ENCODE measurements at regions not wholly inside any gene's neighbourhood (a gene's known extent, or its start where the extent isn't known, plus 50 kb on each side); places are given as distances from the start of the nearest gene placed in this dataset.

- Histone ChIP-seq H3K4me3 (no peak overlapping the region), H3K27ac (peak overlapping the region in 1 of 2 donors; percentile 65), H3K36me3 (no peaks in the 10 kb centered on the region), H3K27me3 (no peaks in the 10 kb centered on the region), H3K4me1 (peaks cover 0 to 12% of the 10 kb centered on the region in 2 donors), H3K9me3 (no peaks in the 10 kb centered on the region)
- TF ChIP-seq CTCF (IDR thresholded peaks at IDR 0.05) = no peak
- intact Hi-C loops (cut with DNase I) = loop anchor here (5.0 kb wide), 3 partner anchors 104 to 139 kb away; no protein-coding TSS in a partner anchor
- no peak for DNase-seq (ENCODE audit: low spot score in 2 of 2)
These were observed 135.6 kb downstream of the FOXD1 start for GRCh38 chr5:73312872-73313510.

GRCh38 chr5:73312146-73312871 is 136.3 kb downstream of the FOXD1 start:
- Histone ChIP-seq H3K27ac (peak overlapping the region; percentile 55 to 65), H3K27me3 (no peaks in the 10 kb centered on the region), H3K4me3 (peak overlapping the region in 1 of 2 donors; percentile 40), H3K9me3 (no peaks in the 10 kb centered on the region), H3K4me1 (peaks cover 0 to 12% of the 10 kb centered on the region in 2 donors), H3K36me3 (no peaks in the 10 kb centered on the region)
- DNase-seq (ENCODE audit: low spot score in 2 of 2) = no peak
- intact Hi-C loops (cut with DNase I) = loop anchor here (5.0 kb wide), 3 partner anchors 105 to 140 kb away; no protein-coding TSS in a partner anchor
- peak in 1 of 3 experiments; percentile 23 for TF ChIP-seq CTCF (IDR thresholded peaks at IDR 0.05)

- H3K27ac ChIP-seq = peak overlapping the region; percentile 55 to 65
- no peak for TF ChIP-seq CTCF (IDR thresholded peaks at IDR 0.05)
- intact Hi-C loops (cut with DNase I) = loop anchor here (5.0 kb wide), 3 partner anchors 106 to 141 kb away; no protein-coding TSS in a partner anchor
- DNase-seq (ENCODE audit: low spot score in 2 of 2) = peak; percentile 19 to 86
- no peaks in the 10 kb centered on the region for H3K36me3 ChIP-seq
- H3K4me3 ChIP-seq = peak overlapping the region in 1 of 2 donors; percentile 40
- no peaks in the 10 kb centered on the region for H3K9me3 ChIP-seq
- no peaks in the 10 kb centered on the region for H3K27me3 ChIP-seq
- H3K4me1 ChIP-seq = peaks cover 0 to 12% of the 10 kb centered on the region in 2 donors
These were observed 137.1 kb downstream of the FOXD1 start for GRCh38 chr5:73311291-73312110.

- no peak for TF ChIP-seq CTCF (IDR thresholded peaks at IDR 0.05)
- DNase-seq (ENCODE audit: low spot score in 2 of 2) = no peak
- Histone ChIP-seq H3K36me3 (no peaks in the 10 kb centered on the region), H3K9me3 (no peaks in the 10 kb centered on the region), H3K4me1 (peaks cover 0 to 12% of the 10 kb centered on the region in 2 donors), H3K4me3 (no peak overlapping the region), H3K27ac (no peak overlapping the region), H3K27me3 (peaks cover 5% of the 10 kb centered on the region)
- intact Hi-C loops (cut with DNase I) = no loop called here
These were observed 134.8 kb downstream of the TMEM174 start for GRCh38 chr5:73307645-73308355.

- intact Hi-C loops (cut with DNase I) = no loop called here
- Histone ChIP-seq H3K4me1 (peaks cover 0 to 5% of the 10 kb centered on the region in 2 donors), H3K27me3 (peaks cover 5% of the 10 kb centered on the region), H3K4me3 (no peak overlapping the region), H3K9me3 (no peaks in the 10 kb centered on the region), H3K27ac (no peak overlapping the region), H3K36me3 (no peaks in the 10 kb centered on the region)
- no peak for TF ChIP-seq CTCF (IDR thresholded peaks at IDR 0.05)
- DNase-seq (ENCODE audit: low spot score in 2 of 2) = no peak
These were observed 133.8 kb downstream of the TMEM174 start for GRCh38 chr5:73306741-73307275.
